Stimulated activated CD8-positive, alpha-beta memory T cell treated with anti-CD3 and anti-CD28 coated beads, Interleukin-7, amount 100 ng/mL, for 48 hours (primary cell): ENCODE measurements at regions not wholly inside any gene's neighbourhood (a gene's known extent, or its start where the extent isn't known, plus 50 kb on each side); places are given as distances from the start of the nearest gene placed in this dataset.

Experiments used
- DNase-seq, 2 donors: peaks; one replicate each; pipeline ENCODE4 v3.0.0-alpha.2; 2020; ENCODE audit warnings: low read depth in 1 of 2; ENCODE audit errors: extremely low read depth in 1 of 2

- DNase-seq = no peak
Measured at GRCh38 chr13:65901723-65902122, 1328.4 kb downstream of the PCDH9 start.

GRCh38 chr13:65894049-65894448, 1336.1 kb downstream of the PCDH9 start:
- DNase-seq = no peak

- DNase-seq = no peak
Measured at GRCh38 chr13:65892859-65893258, 1337.3 kb downstream of the PCDH9 start.

- DNase-seq = no peak
Measured at GRCh38 chr13:65889368-65889767, 1340.8 kb downstream of the PCDH9 start.

DNA sequence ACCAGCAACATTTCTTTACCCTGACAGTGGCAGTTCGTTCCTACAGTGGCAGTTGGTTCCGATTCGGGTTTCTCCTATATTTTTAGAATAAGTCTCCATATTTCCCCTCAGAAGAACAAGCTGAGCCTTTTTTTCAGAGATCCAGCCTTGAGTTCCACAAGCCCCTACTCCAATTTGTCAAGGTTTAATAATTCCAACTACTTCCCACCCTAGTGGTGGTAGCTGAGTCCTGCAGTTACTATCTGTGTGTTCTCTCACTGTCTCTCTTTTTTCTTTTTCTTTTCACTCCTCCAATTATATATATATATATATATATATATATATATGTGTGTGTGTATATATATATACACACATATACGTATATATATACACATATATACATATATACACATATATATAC, 1347.3 kb downstream of the PCDH9 start:
- DNase-seq = no peak

GRCh38 chr13:65881561-65882155, 1348.5 kb downstream of the PCDH9 start:
- DNase-seq = no peak

- DNase-seq = no peak
Measured at GRCh38 chr13:65875031-65875430, 1355.1 kb downstream of the PCDH9 start.

- DNase-seq = no peak
Measured at GRCh38 chr13:65872448-65872847, 1357.7 kb downstream of the PCDH9 start.

- no peak for DNase-seq
Measured at GRCh38 chr13:65868884-65869283, 1361.3 kb downstream of the PCDH9 start.

GRCh38 chr13:65868099-65868498, 1362.0 kb downstream of the PCDH9 start:
- no peak for DNase-seq

DNA sequence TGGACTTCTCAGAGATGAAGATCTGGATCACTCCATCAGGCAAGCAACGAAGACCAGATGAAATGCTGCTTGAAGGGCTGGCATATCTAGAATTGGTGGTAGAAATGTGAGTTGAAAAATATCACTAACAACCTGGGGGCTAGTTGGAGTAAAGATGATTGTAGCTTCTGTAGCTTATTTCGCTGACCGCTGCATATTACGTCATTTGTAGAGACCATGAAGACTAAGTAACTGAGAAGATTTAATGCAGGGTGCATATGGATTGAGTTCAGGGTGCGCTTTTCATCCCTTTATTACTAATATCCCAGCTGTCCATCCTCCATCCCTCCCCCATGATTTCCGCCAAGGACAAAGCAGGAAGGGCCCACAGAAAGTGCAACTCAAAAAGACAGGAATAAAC, 1364.0 kb downstream of the PCDH9 start:
- DNase-seq = no peak

DNA sequence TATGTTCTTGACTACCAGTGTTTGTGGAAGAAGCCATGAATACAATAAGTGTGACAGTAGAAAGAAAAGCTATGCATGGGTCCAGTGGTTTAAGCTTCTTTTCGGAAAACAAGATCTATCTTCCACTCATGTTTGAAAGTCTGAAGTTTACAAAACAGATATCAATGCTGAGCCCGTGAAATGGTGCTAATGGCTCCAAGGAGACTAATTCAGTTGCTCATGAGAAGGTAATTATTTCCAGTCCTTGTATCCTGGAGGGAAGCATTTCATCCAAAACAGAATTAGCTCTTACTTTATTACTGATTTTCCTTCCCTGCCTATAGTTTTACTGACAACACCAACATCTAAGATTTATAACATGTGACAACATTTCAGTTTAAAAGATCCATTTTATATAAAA, 1364.9 kb downstream of the PCDH9 start:
- no peak for DNase-seq

- DNase-seq = no peak
Measured at GRCh38 chr13:65864039-65864438, 1366.1 kb downstream of the PCDH9 start.

GRCh38 chr13:65860306-65860705, 1369.8 kb downstream of the PCDH9 start:
- no peak for DNase-seq

DNA sequence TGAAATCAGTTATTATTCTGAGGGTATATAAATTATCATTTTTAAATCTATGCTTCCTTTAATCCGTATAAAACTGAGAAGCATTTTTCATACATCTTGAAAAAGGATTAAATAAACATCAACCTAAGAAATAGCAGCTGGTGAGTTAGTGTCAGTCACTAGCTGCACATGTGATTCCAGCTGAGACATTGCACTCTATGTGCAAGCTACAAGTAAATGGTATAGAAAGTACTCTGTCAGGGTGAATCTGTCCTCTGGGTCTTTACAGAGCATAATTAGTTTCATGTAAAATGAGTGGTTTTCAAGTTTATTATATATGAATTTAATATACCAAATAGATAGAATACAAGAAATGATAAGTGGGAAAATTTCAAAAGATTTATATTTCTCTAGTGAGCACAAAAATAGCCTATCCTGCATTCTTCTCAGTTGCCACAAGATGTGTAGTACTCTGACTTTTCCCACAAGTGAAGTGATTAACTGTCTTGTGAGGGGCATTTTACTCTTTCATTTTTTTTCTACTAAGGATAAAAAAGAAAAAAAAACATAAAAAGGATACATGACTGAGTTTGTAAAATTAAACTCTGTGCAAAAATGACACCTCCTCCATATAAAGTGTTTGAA, 1372.1 kb downstream of the PCDH9 start:
- DNase-seq = no peak

DNA sequence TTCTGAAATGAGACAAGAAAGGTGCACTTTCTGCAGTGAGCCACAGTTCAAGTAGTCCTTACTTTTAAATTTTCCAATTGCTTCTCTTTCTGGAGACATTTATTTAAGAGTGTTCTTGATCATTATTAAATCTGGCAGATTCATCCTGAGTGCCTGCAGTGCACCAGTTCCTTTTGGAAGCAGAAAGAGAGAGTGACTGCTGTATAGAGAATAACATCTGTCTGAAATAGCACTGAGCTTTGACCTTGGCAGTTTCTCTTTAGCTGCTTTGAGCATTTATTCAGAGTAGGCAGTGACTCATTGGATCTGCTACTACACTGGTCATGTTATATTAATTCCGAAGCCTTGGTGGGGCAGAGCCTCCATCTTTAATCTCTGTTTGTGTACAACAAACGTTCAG, 1373.7 kb downstream of the PCDH9 start:
- DNase-seq = no peak

DNA sequence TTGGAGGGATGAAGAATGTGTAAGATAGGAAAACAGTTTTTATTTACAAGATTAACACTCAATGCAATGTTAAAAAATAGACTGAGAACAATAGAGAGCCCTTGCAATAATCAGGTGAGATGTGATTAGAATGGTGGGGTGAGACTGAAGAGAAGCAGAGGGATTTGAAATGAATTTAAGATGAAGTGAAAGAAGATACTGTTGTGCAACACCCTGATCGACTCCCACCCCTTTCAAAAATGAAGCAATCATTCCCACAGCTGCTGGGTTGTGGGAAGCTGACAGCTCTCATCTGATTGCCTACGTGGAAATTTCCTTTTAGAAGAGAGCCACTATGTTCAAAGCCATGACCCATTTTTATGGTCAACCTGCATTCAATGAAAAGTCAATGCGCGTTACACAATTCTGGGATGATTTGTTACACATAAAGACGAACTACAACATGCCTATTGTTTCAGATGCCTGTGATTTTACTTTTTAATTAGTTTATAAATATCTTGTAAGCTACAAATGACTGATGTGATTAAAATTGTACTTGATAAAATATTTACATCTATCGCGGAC, 1374.8 kb downstream of the PCDH9 start:
- DNase-seq = no peak

DNA sequence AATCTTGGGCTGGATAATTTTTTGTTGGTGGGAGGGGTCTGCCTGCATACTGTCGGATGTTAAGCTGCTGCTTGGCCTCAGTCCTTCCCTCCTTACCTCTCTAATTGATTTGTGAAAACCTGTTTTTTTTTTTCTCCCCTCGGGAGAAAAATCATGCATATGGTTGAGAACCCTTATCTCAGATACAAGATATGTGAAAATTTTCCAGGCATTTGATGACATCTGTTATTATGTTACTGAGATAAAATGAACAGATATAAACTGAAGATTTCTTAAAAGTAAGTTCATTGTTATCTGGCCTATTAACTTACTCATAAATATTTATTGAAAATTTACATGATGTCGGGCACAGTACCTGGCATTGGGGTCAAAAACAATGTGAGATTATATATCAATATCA, 1375.7 kb downstream of the PCDH9 start:
- DNase-seq = no peak

- DNase-seq = no peak
Measured at GRCh38 chr13:65844266-65844841, 1385.8 kb downstream of the PCDH9 start.

DNA sequence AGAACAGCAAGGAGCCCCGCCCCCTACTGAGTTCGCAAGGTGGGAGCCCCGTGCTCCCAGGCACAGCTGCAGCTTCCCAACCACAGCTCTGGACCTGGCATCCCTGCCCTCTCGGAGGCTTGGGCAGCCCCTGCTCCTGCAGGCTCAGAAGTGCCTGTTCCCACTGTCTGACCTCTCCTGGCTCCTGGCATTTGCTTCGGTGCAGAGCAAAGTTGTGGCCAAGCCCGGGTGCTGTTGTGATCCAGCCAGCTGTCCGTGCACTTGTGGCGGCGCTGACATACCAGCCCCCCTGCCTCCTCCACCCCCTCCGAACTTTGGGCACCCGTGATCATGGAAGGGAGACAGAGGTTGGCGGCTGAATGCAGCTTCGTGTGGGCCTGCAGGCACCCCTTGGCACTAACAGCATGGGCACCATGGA, 1386.8 kb downstream of the PCDH9 start:
- no peak for DNase-seq

DNA sequence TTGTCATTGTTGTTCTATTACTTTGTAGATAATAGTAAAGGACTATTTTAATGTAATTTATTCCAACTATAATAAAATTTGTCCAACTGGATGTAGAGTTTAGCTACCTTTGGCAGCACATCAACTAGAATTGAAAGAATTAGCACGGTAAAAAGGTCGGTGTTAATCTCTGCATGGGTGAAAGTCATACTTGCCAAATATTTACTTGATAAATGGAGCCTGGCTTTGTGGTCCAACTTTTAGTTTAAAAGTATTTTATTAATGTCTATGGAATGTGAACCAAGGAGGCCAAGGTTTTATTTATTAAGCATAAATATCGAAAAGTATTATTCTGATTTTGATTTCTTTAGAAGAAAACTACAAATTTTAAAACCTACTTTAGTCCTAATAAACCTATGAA, 1389.0 kb downstream of the PCDH9 start:
- DNase-seq = no peak

- no peak for DNase-seq
Measured at GRCh38 chr13:65836066-65836465, 1394.1 kb downstream of the PCDH9 start.
